ENCODE measurements at regions not wholly inside any gene's neighbourhood (a gene's known extent, or its start where the extent isn't known, plus 50 kb on each side); places are given as distances from the start of the nearest gene placed in this dataset.

- H3K4ac ChIP-seq (ENCODE audit: low read depth, low read length): no peak overlapping the region
- H3K9me3 ChIP-seq (ENCODE audit: control insufficient read depth, low read depth, low read length): no peaks in the 10 kb centered on the region
- no peak overlapping the region for H4K91ac ChIP-seq (ENCODE audit: insufficient read length, low read depth, low read length)
- no peak overlapping the region for H2BK12ac ChIP-seq (ENCODE audit: insufficient read length, low read depth, low read length)
- no peak overlapping the region for H3T11ph ChIP-seq (ENCODE audit: low read length)
- H3K79me2 ChIP-seq (ENCODE audit: insufficient read depth, low read length): no peaks in the 10 kb centered on the region
- no peaks in the 10 kb centered on the region for H3K23me2 ChIP-seq (ENCODE audit: insufficient read length, low read depth, low read length, poor library complexity, severe bottlenecking)
- H3K27me3 ChIP-seq (ENCODE audit: insufficient read depth, low read length): no peaks in the 10 kb centered on the region
- no peak overlapping the region for H3K27ac ChIP-seq (ENCODE audit: insufficient read length, low read depth, low read length)
- no peak overlapping the region for H4K5ac ChIP-seq (ENCODE audit: insufficient read length, low read depth, low read length)
- H3K36me3 Mint-ChIP-seq (ENCODE audit: insufficient read depth in 1 of 3, low read depth in 3 of 3): no peaks in the 10 kb centered on the region
- H3K4me2 ChIP-seq (ENCODE audit: insufficient read depth, insufficient read length, low read length): no peak overlapping the region
- no peak overlapping the region for H3K14ac ChIP-seq (ENCODE audit: insufficient read depth, low read length)
- DNase-seq: no peak
- H3K23ac ChIP-seq (ENCODE audit: insufficient read length, low read depth, low read length): no peak overlapping the region
- no peak overlapping the region for H2AK5ac ChIP-seq (ENCODE audit: insufficient read length, low read length)
- no CpG with 5 or more reads among the region's 1 CpG for WGBS (ENCODE audit: extremely low coverage, insufficient read length, low lambda C conversion rate)
- H3K9ac ChIP-seq (ENCODE audit: extremely low read depth, insufficient read length, low read length): no peak overlapping the region
- no peak overlapping the region for H2BK120ac ChIP-seq (ENCODE audit: low read depth, low read length, poor library complexity, severe bottlenecking)
- H2BK5ac ChIP-seq (ENCODE audit: insufficient read length, low read length): no peak overlapping the region
- no peak overlapping the region for H3K56ac ChIP-seq (ENCODE audit: insufficient read length, low read depth, low read length)
- H3K27ac Mint-ChIP-seq: no peak overlapping the region
- no peak overlapping the region for H2BK20ac ChIP-seq (ENCODE audit: low read depth, low read length, poor library complexity, severe bottlenecking)
- no peak overlapping the region for H3K4me3 Mint-ChIP-seq
- H3K4me1 ChIP-seq (ENCODE audit: insufficient read depth, low read length): no peaks in the 10 kb centered on the region
- H2BK15ac ChIP-seq (ENCODE audit: low read depth, low read length): no peak overlapping the region
- H4K8ac ChIP-seq (replicated peaks; ENCODE audit: insufficient read length, low read depth, low read length): no peak overlapping the region
- H3K79me1 ChIP-seq (ENCODE audit: insufficient read depth, low read depth, low read length, poor library complexity, severe bottlenecking): no peaks in the 10 kb centered on the region
- no peaks in the 10 kb centered on the region for H3K4me1 Mint-ChIP-seq
- H3K18ac ChIP-seq (ENCODE audit: insufficient read length, low read depth, low read length): no peak overlapping the region
- H2AFZ ChIP-seq (ENCODE audit: low read length): no peak overlapping the region
- no peaks in the 10 kb centered on the region for H3K27me3 Mint-ChIP-seq (ENCODE audit: low read depth)
- H4K20me1 ChIP-seq (ENCODE audit: control insufficient read depth, insufficient read depth, insufficient read length): no peaks in the 10 kb centered on the region
- no peaks in the 10 kb centered on the region for H3K9me3 Mint-ChIP-seq
- no peak for TF ChIP-seq CTCF (conservative IDR thresholded peaks at IDR 0.05)
These were observed 412.6 kb upstream of the PAPPA start for GRCh38 chr9:115740986-115741385.
